ENCODE measurements at regions not wholly inside any gene's neighbourhood (a gene's known extent, or its start where the extent isn't known, plus 50 kb on each side); places are given as distances from the start of the nearest gene placed in this dataset.

- H3K27ac ChIP-seq, result no peak overlapping the region
- TF ChIP-seq CTCF (conservative IDR thresholded peaks at IDR 0.05) (no peak), ZFX (IDR thresholded peaks at IDR 0.05) (no peak)
Observed at GRCh38 chr14:22232933-22233332, 356.1 kb downstream of the DAD1 start.

DNA sequence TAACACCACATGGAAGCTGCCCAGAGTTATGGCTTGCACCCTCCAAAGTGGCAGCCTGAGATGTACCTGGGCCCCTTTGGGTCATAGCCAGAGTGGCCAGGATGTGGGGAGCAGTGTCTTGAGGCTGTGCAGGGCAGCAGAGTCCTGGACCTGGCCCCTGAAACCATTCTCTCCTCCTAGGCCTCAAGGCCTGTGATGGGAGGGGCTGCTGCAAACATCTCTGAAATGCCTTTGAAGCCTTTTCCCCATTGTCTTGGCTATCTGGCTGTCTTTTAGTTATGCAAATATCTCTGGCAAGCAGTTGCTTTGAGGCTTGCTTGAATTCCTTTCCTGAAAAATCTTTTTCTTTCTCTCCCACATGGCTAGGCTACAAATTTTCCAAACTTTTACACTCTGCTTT, 356.5 kb downstream of the DAD1 start:
- no peak overlapping the region for H3K27ac ChIP-seq
- TF ChIP-seq CTCF (conservative IDR thresholded peaks at IDR 0.05) (no peak), ZFX (IDR thresholded peaks at IDR 0.05) (no peak)

DNA sequence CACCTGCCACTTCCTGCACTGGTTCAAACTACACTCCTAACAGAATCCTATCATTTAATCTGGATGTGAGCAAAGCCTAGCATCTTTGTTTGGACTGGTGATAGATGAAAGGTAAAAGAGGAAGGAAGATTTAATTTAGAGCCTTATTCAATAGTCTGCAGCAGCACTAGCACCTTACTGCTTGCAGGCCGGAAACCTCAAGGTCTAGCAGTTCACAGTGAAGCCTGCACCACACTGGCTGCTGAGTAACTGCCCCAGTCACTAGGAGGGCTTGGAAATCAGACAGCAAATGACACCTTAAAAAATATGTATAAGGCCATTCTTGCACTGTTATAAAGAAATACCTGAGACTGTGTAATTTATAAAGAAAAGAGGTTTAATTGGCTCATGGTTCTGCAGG, 358.0 kb downstream of the DAD1 start:
- H3K27ac ChIP-seq, result no peak overlapping the region
- TF ChIP-seq CTCF (conservative IDR thresholded peaks at IDR 0.05), result no peak
- TF ChIP-seq ZFX (IDR thresholded peaks at IDR 0.05), result no peak

- no peak overlapping the region for H3K27ac ChIP-seq
- TF ChIP-seq CTCF (conservative IDR thresholded peaks at IDR 0.05), result no peak
- TF ChIP-seq ZFX (IDR thresholded peaks at IDR 0.05), result no peak
Observed at GRCh38 chr14:22230517-22230916, 358.5 kb downstream of the DAD1 start.

DNA sequence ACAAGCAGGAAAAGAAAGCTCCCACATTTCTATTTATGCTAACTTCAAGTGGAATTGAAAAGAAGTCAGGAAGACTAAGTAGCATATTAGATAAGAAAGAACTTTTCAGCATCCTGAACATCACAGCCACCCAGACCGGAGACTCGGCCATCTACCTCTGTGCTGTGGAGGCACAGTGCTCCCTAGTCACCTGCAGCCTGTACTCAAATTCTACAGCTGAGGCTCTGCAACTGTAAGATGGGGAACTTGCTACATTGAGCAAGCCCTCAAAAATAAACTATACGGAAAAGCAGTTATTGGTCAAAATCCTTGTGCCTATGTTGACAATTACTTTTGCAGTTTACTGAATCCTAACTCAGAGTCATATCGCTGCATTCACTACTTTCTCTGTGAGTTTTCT, 361.9 kb downstream of the DAD1 start:
- TF ChIP-seq CTCF (conservative IDR thresholded peaks at IDR 0.05), result no peak
- TF ChIP-seq ZFX (IDR thresholded peaks at IDR 0.05), result no peak
- no peak overlapping the region for H3K27ac ChIP-seq

GRCh38 chr14:22226381-22226780, 362.6 kb downstream of the DAD1 start:
- H3K27ac ChIP-seq, result no peak overlapping the region
- TF ChIP-seq ZFX (IDR thresholded peaks at IDR 0.05) (no peak), CTCF (conservative IDR thresholded peaks at IDR 0.05) (peak; percentile 37)

GRCh38 chr14:22225516-22226140, 363.4 kb downstream of the DAD1 start:
- no peak overlapping the region for H3K27ac ChIP-seq
- TF ChIP-seq ZFX (IDR thresholded peaks at IDR 0.05) (no peak), CTCF (conservative IDR thresholded peaks at IDR 0.05) (no peak)

Measured in C4-2B (cell line).